ENCODE measurements at regions not wholly inside any gene's neighbourhood (a gene's known extent, or its start where the extent isn't known, plus 50 kb on each side); places are given as distances from the start of the nearest gene placed in this dataset.

DNA sequence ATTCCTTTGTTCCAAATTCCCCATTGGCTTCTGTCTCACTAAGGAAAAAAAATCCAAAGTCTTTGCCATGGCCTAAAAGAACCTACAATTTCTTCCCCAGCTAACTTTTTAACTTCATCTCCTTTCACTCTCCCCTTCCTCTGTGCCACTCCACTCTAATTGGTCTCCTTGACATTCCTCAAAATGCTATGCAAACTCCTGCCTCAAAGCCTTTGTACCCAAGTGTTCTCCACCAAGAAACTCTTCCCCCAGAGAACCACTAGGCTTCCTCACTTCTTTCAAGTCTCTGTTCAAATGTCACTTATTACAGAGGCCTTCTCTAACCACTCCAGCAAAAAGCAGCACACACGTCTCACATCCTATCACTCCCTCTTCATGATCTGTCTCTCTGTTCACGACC, 91.6 kb upstream of the NR4A3 start:
- no peak for ATAC-seq
- H3K9me3 ChIP-seq (replicated peaks; ENCODE audit: control insufficient read depth, insufficient read depth, low read depth, low read length) = no peaks in the 10 kb centered on the region
- FAIRE-seq = no peak
- CTCF ChIA-PET (ENCODE audit: low intra/inter-chr PET ratio) = no interaction called here
- WGBS (ENCODE audit: insufficient coverage, low coverage, missing lambda C conversion rate) = 3% methylated on average over 2 of the region's 2 CpGs
- no TSS peak for BruUV-seq (replicated peaks)
- H3K79me2 ChIP-seq (ENCODE audit: control insufficient read depth, insufficient read depth, low read length) = no peaks in the 10 kb centered on the region
- no peak for DNase-seq (ENCODE audit: extremely low read depth in 1 of 4, low spot score in 3 of 4)
- POLR2A ChIA-PET = no interaction called here
- intact Hi-C loops (cut with micrococcal nuclease) = no loop called here
- no peak overlapping the region for H3K27ac ChIP-seq (ENCODE audit: extremely low read depth, low read depth, low read length)
- no peaks in the 10 kb centered on the region for H4K20me1 ChIP-seq (replicated peaks; ENCODE audit: control insufficient read depth, insufficient read depth, low read length)
- TF ChIP-seq YBX1 (IDR thresholded peaks at IDR 0.05) (no peak), SMARCA5 (IDR thresholded peaks at IDR 0.05) (no peak), TSC22D4 (tag; IDR thresholded peaks at IDR 0.05) (no peak), CSDE1 (IDR thresholded peaks at IDR 0.05) (no peak), CBFB (CRISPR knock-in tag; IDR thresholded peaks at IDR 0.05) (no peak), CBX5 (IDR thresholded peaks at IDR 0.05; ENCODE audit: borderline replicate concordance, low read depth) (no peak)
- no peak overlapping the region for H3K9ac ChIP-seq (ENCODE audit: insufficient read depth in 1 of 2, low read depth in 2 of 2, low read length in 2 of 2)
- peaks cover 0 to 4% of the 10 kb centered on the region in 2 experiments; a peak in 3 of 5 replicates for H3K27me3 ChIP-seq (ENCODE audit: control insufficient read depth in 2 of 2, insufficient read depth in 2 of 2, low read length in 2 of 2)
- no peaks in the 10 kb centered on the region for H3K4me1 ChIP-seq (replicated peaks in 1 of 2; ENCODE audit: control insufficient read depth in 2 of 2, insufficient read depth in 2 of 2, low read length in 2 of 2)
- no peak overlapping the region for H3K4me3 ChIP-seq
- in situ Hi-C loops (cut with MboI) = no loop called here
- H3K36me3 ChIP-seq (ENCODE audit: control insufficient read depth, insufficient read depth, low read length) = no peaks in the 10 kb centered on the region
- no peaks in the 10 kb centered on the region for H3K9me1 ChIP-seq (ENCODE audit: control insufficient read depth, insufficient read depth, low read length)
- H2AFZ ChIP-seq (ENCODE audit: low read depth, low read length) = no peak overlapping the region
- no peak overlapping the region for H3K4me2 ChIP-seq (ENCODE audit: insufficient read depth, low read length)

DNA sequence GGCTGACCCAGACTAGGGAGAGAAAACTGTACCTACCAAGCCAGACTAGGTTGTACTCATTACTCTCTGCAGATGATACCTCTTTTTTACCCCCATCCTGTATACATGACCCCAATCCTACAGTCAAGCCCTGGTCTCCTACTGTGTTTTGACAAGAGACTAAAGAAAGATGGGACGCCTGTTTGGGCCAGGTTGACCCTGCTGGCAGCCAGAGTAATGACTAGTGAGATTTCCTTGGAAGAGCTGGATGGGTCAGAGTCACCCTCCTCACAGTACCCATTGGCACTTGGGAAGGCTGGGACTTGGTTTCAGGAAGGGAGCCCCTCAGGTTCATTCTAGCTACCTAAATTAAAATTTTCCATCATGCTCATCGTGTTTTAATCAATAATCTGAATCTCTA, 89.7 kb upstream of the NR4A3 start:
- Histone ChIP-seq H3K9me3 (replicated peaks; ENCODE audit: control insufficient read depth, insufficient read depth, low read depth, low read length) (no peaks in the 10 kb centered on the region), H3K4me3 (no peak overlapping the region), H4K20me1 (replicated peaks; ENCODE audit: control insufficient read depth, insufficient read depth, low read length) (no peaks in the 10 kb centered on the region), H3K27ac (ENCODE audit: extremely low read depth, low read depth, low read length) (no peak overlapping the region), H2AFZ (ENCODE audit: low read depth, low read length) (no peak overlapping the region), H3K27me3 (ENCODE audit: control insufficient read depth in 2 of 2, insufficient read depth in 2 of 2, low read length in 2 of 2) (peaks cover 0 to 4% of the 10 kb centered on the region in 2 experiments; a peak in 3 of 5 replicates), H3K9me1 (ENCODE audit: control insufficient read depth, insufficient read depth, low read length) (no peaks in the 10 kb centered on the region), H3K9ac (ENCODE audit: insufficient read depth in 1 of 2, low read depth in 2 of 2, low read length in 2 of 2) (no peak overlapping the region), H3K4me2 (ENCODE audit: insufficient read depth, low read length) (no peak overlapping the region), H3K4me1 (replicated peaks in 1 of 2; ENCODE audit: control insufficient read depth in 2 of 2, insufficient read depth in 2 of 2, low read length in 2 of 2) (no peaks in the 10 kb centered on the region), H3K36me3 (ENCODE audit: control insufficient read depth, insufficient read depth, low read length) (no peaks in the 10 kb centered on the region), H3K79me2 (ENCODE audit: control insufficient read depth, insufficient read depth, low read length) (no peaks in the 10 kb centered on the region)
- 0% methylated on average over 2 of the region's 2 CpGs for WGBS (ENCODE audit: insufficient coverage, low coverage, missing lambda C conversion rate)
- POLR2A ChIA-PET = interaction anchor here (0.7 kb wide), 1 partner anchor 242 kb away, joined by 4 read pairs; no protein-coding TSS in a partner anchor
- in situ Hi-C loops (cut with MboI) = no loop called here
- BruUV-seq (replicated peaks) = no TSS peak
- DNase-seq (ENCODE audit: extremely low read depth in 1 of 4, low spot score in 3 of 4) = no peak
- no peak for ATAC-seq
- intact Hi-C loops (cut with micrococcal nuclease) = no loop called here
- FAIRE-seq = no peak
- CTCF ChIA-PET (ENCODE audit: low intra/inter-chr PET ratio) = no interaction called here
- TF ChIP-seq BRF1 (IDR thresholded peaks at IDR 0.05; ENCODE audit: borderline replicate concordance, extremely low read depth, insufficient read length) (no peak), BRD4 (IDR thresholded peaks at IDR 0.05) (no peak), ZNF274 (IDR thresholded peaks at IDR 0.05; ENCODE audit: borderline replicate concordance, low read depth, low read length) (no peak), ZNF830 (CRISPR knock-in tag; IDR thresholded peaks at IDR 0.05) (no peak), ZNF124 (CRISPR knock-in tag; IDR thresholded peaks at IDR 0.05) (no peak), NR2F6 (CRISPR knock-in tag; IDR thresholded peaks at IDR 0.05) (no peak), CBX8 (IDR thresholded peaks at IDR 0.05; ENCODE audit: borderline replicate concordance, extremely low read depth, low read depth, low read length, poor library complexity, severe bottlenecking) (no peak), KDM2B (CRISPR knock-in tag; IDR thresholded peaks at IDR 0.05) (no peak), FOS (IDR thresholded peaks at IDR 0.05; ENCODE audit: extremely low read depth, insufficient read length) (no peak), ASH1L (IDR thresholded peaks at IDR 0.05; ENCODE audit: borderline replicate concordance, low read depth, partially characterized antibody) (no peak)
- TF ChIP-seq, protein P1, sequence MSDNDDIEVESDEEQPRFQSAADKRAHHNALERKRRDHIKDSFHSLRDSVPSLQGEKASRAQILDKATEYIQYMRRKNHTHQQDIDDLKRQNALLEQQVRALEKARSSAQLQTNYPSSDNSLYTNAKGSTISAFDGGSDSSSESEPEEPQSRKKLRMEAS (CRISPR knock-in tag; IDR thresholded peaks at IDR 0.05) = no peak
